ENCODE measurements at regions not wholly inside any gene's neighbourhood (a gene's known extent, or its start where the extent isn't known, plus 50 kb on each side); places are given as distances from the start of the nearest gene placed in this dataset.

DNA sequence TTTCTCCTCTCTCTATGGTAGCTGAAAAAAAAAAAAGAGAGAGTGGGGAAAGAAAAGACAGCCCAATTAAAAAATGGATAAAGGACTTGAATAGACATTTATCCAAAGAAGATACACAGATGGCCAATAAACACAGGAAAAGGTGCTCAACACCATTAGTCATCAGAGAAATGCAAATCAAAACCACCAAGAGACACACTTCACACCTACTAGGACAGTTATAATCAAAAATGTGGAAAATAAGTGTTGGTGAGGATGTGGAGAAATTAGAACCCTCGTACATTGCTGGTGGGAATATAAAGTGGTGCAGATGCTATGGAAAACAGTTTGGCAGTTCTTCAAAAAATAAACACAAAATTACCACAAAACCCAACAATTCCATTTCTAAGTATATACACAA is 172.4 kb upstream of the GRIN2B start:
- ATAC-seq, result no peak

DNA sequence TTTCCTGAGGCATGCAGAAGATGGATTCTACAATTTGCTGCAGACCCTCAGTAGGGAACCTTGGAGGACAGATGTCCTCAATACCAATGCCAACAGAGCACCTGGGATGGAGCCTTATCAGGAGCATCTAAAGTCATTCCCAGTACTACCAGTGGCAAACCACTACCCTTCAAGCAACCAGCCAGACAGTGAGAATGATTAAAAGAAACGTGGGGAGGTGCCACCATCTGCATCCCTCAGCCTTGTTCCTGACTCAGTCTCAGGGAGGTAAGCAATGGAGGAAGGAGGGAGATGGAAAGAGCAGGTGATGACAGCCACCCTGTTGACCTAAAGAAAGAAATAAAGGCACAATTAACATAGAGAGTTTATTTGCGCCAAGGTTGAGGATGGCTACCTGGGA is 175.2 kb upstream of the GRIN2B start:
- no peak for ATAC-seq

DNA sequence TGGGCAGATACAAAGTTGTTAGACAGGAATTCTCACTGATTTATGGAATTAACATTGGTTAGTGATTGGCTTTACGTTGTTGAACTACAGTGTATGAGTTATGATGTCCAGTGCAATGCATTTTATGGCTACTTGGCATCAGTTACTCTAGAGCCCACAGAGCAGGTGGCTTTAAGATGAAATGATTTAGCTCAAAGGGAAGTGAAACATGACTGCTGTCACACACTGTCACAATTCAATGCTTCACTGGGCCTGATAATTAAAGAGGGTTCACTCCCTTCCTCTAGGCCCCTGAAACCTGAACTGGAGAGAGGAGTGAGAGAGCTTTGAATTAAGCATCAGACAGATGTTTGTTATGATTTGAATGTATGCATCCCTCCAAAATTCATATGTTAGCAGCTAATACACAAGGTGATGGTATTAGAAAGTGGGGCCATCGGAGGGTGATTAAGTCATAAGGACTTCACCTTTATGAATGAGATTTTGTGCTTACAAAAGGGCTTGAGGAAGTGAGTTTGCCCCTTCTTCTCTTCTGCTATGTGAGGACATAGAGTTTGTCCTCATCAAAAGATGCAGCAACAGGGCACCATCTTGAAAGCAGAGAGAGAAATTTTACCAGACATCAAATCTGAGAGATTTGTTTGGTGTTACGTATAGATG is 175.8 kb upstream of the GRIN2B start:
- peak; percentile 63 for ATAC-seq

DNA sequence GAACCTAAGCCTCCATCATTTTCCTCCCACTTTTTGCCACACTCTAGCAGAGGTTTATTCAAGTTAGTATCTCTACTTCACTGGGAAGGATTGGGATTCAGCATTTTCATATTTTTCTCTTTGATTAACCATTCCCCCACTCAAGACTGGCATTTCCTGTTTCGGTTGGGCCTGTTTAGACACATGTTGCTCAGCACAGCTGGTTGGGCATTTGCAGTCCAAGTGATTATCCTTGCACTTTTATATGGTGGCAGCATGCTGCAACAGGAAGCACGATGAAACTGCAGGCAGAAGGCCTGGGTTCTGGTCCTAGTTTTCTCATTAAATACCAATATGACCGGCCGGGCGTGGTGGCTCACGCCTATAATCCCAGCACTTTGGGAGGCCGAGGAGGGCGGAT is 182.9 kb upstream of the GRIN2B start:
- no peak for ATAC-seq

DNA sequence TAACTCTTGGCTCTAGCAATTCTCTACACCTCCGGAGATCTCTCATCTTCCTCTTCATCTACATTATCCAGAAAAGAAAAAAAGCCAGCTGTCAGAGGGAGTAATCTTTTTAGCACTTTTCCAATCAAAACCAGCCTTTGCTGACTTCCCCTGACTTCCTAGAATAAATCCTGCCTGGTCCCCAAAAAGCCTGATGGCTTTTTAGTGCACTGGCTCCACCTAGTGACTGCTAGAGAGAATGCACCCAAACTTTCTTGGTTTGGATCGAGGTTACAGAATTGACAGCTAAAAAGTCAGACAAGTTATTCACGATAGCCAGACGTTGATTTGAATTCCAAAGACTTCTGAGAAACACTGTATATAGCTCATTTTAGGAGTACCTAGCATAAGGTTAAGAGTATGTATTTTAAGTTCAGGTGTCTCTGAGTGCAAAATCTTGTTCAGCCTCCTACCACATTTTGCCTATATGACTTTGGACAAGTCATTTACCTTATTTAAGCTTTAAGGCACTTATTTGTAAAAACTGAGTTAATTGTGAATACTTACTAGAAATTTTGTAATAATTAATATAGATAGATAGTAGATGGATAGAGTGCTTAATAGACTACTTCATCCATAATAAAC is 185.7 kb upstream of the GRIN2B start:
- peak; percentile 59 for ATAC-seq

DNA sequence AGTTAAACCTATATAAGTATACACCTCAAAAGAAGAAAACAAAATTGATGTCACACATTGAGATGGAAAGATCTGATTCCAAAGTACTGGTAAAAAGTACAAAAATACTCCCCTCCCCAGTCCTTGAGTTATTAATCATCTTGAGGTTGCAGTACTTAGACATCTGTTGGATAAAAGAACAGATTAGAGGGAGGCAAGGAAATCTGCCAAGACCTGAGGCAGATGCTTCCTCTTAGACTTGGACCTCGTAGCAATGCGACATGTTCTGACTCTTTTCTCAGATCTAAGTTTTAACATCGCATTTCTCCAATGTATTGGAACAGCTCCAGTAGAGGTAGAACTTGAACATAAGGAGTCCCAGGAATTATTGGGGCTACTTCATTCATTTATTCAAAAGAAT is 187.9 kb upstream of the GRIN2B start:
- no peak for ATAC-seq

DNA sequence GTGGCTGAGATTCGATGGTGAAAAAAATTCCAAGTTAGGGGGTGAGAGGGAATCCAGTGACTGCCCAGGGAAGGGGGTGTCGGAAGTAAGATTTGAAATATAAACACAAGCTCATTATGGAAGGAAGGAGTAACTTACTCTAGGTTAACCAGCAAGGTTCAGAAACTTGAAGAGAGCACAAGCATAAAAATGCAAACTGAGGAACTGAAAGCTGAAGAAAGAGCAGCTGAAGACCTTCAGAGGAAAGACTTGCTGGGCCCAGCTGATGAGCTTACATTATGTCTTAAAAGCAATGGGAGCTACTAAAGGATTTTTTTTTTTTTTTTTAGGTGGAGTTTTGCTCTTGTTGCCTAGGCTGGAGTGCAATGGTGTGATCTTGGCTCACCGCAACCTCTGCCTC is 189.7 kb upstream of the GRIN2B start:
- ATAC-seq, result no peak

DNA sequence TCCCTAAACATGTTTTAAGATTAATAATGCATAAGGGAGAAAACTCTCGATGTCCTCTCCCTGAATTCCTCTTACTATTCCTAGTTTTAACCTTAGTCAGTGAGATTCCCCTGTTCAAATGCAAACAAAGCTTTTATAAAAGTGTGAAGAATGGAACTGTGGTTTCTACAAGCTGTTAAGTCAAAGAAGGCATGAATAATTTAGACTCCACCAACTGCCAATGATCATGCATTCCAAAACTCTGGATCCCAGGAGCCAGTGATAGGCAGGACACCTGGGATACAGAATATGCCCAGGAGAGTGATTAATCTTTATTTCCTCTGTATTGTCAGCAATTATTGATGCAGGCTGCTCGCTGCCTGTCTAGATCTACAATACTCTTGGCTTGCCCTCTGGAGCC is 190.3 kb upstream of the ATF7IP start:
- no peak for ATAC-seq

DNA sequence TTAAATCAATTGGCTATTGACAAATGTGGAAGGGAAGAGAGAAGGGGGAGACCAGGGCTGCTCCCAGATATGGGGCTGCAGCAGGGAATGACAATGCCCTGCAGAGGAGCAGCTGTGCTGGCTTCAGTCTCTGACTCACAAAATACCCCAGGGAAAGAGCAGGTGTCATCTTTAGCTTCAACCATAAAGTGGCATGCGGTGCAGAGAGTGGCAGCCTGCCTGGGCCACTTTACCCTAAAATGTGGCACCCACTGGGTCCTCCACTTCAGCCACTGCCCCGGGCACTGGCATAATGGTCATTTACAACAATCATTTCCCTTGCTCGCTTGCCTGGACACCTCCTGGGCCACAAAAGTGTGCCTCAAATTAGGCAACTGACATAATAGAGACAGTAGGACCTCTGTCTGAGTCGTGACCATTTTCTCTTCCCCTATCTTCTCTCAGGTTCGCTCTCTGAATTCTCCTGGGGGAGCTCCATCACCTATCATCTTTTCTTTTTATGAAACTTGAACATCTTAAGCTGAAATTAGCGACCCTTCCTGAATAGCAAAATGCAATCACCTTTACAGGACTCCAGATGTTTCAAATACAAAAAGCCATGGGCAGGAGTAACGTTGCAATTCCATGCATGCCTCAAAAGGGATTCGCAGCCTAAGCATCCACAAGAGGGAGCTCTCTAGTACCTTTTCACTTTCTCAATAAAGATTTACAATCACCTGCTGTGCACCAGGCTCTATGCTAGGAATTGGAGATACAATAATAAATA is 179.9 kb upstream of the ATF7IP start:
- ATAC-seq, result peak; percentile 74

DNA sequence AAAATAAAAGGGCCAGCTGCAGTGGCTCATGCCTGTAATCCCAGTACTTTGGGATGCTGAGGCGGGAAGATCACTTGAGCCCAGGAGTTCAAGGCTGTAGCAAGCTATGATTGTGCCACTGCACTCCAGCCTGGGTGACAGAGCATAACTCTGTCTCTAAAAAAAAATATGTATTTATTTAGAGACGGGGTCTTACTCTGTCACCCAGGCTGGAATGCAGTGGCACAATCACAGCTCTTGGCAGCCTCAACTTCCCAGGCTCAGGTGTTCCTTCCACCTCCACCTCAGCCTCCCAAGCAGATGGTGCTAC is 179.3 kb upstream of the ATF7IP start:
- ATAC-seq, result no peak

DNA sequence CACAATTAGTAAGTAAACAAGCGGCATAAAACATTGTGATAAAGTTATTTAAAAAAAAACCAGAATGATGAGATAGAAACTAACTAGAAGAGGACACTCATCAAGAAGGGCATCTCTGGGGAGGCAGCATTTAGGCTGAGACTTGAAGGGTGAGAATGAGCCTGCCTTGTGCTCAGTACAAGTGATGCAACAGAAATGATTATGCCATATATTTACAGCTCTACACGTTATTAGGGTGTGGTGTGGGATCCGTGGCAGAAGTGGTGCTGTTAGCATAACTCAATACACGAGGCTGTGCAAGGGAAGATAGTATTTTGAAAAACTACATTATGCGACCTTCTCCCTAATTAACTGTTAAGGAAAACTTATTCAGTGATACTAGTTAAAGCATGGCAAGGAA is 178.5 kb upstream of the ATF7IP start:
- peak; percentile 74 for ATAC-seq

DNA sequence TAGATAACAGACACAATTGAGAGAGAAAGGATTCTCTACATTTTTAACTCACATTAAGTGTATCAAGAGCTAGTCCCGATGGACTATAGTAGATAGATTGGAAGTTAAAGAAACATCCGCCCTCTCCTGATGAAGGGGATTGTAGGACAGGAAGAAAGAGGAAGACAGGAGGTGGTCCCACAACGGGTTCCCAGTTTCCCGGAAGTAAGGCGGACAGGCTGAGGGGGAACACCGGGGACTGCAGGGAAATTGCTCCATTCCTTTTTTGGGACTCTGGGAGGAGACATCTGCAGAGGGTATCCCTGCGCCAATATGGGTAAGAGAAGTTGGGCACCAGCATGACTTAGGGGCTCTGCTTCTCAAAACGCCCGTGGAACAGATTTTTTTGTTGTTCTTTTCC is 177.5 kb upstream of the ATF7IP start:
- no peak for ATAC-seq

DNA sequence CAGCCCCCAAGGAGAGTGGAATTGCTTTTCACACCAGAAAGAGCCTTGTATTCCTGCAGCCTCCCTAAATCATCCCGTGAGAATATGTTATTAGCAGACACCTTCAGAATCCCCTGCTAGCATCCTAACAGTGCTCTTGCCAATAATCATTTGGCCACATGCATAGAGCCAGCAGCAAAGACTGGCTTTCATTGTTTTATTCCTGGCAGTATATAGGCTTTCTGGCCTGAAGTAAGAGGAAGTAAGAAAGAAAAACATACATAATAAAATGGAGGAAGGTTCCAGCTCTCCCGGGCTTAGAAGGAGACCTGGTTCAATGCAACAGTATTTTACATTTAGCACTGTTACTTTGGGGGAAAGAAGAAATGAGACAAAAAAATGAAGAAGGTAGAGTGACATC is 176.7 kb upstream of the ATF7IP start:
- ATAC-seq, result no peak

DNA sequence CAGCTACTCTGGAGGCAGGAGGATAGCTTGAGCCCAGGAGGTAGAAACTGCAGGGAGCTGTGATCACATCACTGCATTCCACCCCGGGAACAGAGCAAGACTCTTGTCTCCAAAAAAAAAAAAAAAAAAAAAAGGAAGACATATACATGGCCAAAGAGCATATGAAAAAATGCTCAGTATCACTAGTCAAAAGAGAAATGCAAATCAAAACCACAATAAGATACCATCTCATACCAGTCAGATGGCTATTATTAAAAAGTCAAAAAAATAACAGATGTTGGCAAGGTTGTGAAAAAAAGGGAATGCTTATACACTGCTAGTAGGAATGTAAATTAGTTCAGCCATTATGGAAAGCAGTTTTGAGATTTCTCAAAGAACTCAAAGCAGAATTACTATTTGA is 174.8 kb upstream of the ATF7IP start:
- no peak for ATAC-seq

DNA sequence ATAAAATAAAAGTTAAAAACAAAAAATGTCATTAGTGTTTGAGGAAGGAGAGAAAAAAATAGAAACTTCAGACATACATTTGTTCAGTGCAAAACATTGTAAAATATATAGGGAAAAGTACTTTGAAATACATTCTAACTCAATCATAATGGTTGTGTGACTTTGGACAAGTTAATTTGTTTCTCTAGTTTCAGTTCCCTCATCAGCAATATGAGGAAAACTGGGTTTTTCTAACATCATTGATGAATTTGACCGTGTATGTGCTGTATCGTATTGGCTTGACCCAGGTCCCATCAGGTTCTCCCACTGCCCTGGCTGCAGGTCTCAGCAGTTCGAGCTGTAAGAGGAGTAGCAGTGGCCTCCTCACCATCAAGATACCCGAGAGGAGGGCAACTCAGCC is 173.9 kb upstream of the ATF7IP start:
- no peak for ATAC-seq

DNA sequence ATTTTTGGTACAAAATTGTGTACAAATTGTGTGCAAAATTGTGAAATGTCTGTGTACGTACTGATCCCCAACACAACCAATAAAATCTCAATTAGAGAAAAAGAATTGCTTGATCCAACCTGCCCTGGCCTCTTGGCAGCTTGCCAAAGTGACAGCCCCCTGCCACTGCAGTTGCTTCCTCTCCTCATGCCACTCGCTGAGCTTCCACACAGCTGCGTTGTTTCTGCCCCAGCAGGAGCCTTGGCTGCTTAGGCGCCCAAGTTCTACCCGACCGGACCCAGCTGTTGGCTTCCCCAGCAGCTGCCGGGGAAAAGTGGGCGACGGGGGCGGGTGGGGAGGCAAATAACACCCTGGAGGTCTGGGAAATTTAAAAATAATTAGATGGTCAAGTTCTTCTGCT is 171.8 kb upstream of the ATF7IP start:
- ATAC-seq, result no peak

DNA sequence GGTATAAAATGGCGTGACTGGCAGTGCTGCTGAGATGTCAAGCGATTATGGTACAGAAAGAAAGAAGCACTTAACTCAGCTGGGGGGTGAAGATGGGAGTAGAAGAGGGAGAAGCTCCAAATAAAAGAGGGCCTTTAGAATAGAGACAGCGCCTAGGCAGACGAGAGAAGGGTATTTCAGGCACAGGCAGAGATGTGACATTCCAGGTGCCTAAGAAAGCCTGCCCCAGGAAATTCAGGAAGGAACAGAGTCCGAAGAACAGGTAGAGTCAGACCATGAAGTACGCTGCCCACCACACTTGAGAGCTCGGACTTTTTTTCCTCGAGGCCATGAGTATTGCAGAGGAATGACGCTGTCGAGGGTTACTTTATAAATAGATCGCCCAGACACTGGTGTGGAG is 170.9 kb upstream of the ATF7IP start:
- no peak for ATAC-seq

DNA sequence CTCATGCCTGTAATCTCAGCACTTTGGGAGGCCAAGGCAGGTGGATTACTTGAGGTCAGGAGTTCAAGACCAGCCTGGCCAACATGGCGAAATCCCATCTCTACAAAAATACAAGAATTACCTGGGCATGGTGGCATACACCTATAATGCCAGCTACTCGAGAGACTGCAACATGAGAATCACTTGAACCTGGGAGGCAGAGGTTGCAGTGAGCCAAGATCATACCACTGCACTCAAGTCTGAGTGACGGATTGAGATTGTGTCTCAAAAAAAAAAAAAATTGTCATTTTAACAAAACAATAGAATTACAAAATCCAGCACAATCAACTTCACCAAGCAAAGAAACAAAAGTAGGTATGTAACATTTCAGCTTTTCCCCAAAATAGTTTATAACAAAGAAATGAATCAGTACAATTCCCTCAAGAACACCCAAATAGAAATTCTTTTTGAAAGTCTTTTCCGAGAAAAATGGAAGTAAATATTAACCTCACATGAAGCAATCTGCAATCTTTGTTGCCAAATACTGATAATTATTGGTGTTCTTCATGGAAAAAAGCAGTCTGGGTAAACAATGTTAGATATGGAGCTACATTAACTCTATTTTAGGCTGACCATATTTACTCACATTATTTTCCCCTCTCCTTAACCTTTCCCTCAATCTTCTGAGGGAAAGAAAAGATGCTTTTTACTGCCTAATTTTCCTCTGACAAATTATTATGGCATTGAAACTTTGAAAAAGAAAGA is 165.9 kb upstream of the ATF7IP start:
- ATAC-seq, result no peak

DNA sequence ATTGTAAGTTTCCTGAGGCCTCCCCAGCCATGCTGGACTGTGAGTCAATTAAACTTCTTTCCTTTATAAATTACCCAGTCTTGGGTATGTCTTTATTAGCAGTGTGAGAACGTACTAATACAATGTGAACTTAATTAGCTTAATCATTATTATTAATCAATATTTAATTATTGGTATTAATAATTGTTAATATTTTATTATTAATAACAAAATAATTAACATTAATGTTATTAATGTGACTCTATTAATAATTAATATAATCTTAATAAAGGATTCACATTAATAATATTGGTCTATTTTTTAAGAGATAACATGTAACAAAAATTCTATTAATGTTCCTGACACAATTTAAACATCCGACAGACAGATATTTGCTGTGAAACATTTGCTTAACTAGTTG is 164.9 kb upstream of the ATF7IP start:
- ATAC-seq, result no peak

DNA sequence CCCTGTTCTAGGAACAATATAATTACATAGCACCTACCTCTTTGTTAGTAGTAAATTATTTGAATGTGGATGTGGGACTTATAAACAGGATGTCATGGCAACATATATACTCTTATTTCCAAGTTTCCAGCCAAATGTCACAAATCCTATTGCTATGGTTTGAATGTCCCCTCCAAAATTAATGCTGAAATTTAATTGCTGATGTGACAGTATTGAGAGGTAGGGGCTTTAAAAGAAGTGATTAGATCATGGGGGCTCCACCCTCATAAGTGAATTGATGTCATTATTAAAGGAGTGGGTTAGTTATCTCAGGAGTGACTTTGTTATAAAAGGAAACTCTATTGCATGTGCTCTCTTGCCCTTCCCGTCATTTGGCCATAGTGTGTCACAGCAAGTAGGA is 164.2 kb upstream of the ATF7IP start:
- ATAC-seq, result no peak

DNA sequence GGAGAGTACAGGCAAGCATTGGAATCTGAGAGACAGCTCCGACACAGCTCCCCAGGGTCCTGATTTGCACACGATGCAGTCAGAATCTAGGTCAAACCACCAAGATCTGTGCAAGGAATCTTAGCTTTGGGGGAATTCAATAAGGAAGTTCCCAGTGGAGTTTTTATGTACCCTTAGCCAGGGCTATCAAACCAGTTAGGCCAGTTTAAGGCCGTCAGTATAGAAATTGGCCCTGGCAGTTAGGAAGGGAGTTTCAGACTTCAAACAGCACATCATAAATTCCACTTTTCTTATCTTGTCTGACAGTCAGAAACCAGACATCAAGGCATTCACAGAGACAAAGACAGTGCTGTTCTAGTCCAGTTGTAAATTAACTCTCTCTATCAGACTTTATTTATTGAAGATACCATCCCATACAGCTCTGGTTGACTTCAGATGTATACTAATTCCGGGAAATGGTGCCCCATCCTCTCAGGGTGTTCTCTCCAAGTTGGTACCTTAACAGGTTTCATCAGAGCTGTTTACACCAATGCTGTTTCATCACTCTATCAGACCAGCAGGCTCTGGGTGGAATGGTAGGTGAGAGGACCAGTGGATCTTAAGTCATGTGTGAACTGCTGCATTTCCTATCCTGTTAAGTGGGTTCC is 157.5 kb upstream of the ATF7IP start:
- peak; percentile 71 for ATAC-seq

DNA sequence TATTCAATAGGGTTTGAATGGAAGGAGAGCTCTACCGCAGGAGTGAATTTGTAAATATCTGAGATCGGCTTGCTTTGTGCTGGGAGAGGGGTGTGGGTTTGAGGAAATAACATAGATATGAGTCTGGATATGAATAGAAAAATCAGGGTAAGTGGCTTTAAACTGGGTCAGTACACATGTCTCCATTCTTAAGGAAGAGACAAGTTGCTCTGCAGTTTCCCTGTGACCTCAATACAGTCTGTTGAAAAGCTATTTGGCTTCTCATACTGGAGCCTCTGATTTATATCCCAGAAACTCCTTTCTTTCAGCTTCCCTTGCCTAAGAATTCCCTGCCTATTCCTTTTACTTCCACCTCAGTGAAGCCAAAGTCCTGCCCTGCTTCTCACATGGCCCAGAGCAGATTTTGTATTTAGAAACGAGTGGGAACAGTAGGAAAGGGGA is 153.5 kb upstream of the ATF7IP start:
- no peak for ATAC-seq

DNA sequence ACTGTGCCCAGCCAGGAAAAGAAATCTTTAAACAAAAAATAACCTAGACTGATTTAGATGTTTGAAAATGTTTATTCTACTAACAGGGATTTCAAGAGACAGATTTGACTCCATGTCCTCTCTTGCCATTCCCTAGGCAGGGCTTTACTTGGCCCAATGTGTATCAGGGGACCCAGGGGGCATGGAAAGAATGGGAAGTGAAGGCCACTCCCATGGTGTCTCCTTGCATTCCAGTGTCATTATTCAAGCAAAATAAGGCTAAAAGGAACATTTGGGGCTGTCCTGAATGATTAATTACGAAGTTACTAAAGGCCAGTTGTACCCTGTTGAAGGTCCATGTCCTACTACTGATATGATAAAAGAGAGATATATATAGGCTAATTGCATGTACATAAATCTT is 151.9 kb upstream of the ATF7IP start:
- ATAC-seq, result no peak

All from esophagus mucosa (tissue), 1 donor.